ENCODE measurements at regions not wholly inside any gene's neighbourhood (a gene's known extent, or its start where the extent isn't known, plus 50 kb on each side); places are given as distances from the start of the nearest gene placed in this dataset.
"Not testable (repeated sequence)": the region's sequence is repeated elsewhere in the genome, so short reads cannot be mapped to it uniquely, and the experiment has no call there.

- Histone ChIP-seq H3K27me3 (replicated peaks in 1 of 7) (no peaks in the 10 kb centered on the region), H3K27ac (no peak overlapping the region), H3K4me3 (no peak overlapping the region), H3K9me3 (no peaks in the 10 kb centered on the region), H3K36me3 (no peaks in the 10 kb centered on the region), H3K4me1 (peaks cover 0 to 11% (median 6%) of the 10 kb centered on the region in 6 donors)
- intact Hi-C loops (cut with DNase I; ENCODE audit: low total_unique reads), result no loop called here
- 69 to 81% (median 72%) methylated on average over 3 of the region's 3 CpGs for WGBS, 5 donors
- no peak for TF ChIP-seq POLR2AphosphoS5 (IDR thresholded peaks at IDR 0.05)
- TF ChIP-seq POLR2A (IDR thresholded peaks at IDR 0.05), result no peak
- no peak for DNase-seq
These were observed 53.7 kb upstream of the ANKH start for GRCh38 chr5:14925326-14925725.

DNA sequence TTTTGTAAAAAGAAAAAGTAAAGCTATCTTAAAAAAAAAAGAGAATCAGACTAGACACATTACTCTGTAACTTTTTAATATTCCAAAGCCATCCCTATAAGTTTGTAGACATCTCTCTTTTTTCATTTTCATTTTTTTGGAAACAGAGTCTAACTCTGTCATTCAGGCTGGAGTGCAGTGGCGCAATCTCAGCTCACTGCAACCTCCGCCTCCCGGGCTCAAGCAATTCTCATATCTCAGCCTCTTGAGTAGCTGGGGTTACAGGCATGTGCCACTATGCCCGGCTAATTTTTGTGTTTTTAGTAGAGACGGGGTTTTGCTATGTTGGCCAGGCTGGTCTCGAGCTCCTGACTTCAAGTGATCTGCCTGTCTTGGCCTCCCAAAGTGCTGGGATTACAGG lies 51.4 kb upstream of the ANKH start:
- DNase-seq; H3K36me3 ChIP-seq; intact Hi-C loops (cut with DNase I; ENCODE audit: low total_unique reads); H3K9me3 ChIP-seq; H3K27me3 ChIP-seq (replicated peaks in 1 of 7); H3K27ac ChIP-seq; H3K4me3 ChIP-seq: not testable (repeated sequence)
- H3K4me1 ChIP-seq, result peaks cover 0 to 11% (median 6%) of the 10 kb centered on the region in 6 donors
- WGBS, 5 donors, result 80 to 92% (median 91%) methylated on average over 6 of the region's 6 CpGs

DNA sequence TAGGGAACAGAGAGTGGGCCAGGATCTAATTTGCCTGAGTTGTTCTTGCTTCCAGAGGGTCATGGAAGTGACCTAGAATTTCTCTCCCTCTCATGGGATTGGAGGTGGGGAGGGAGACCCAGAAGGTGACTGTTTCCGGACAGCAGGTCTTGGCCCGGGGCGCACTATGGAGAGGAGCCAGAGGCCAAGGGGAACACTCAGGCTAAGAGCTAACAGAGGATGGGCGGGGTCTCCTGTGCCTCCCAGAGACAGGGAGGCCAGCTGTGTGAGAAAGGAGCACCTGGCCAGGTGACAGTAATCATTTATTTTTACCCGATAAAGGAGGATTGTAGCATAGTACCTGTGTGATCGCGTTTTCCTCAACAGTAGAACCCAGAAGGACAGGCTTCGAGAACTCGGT lies 50.9 kb upstream of the ANKH start:
- Histone ChIP-seq H3K9me3 (no peaks in the 10 kb centered on the region), H3K27ac (no peak overlapping the region), H3K4me3 (no peak overlapping the region), H3K27me3 (replicated peaks in 1 of 7) (no peaks in the 10 kb centered on the region), H3K4me1 (peaks cover 0 to 11% (median 6%) of the 10 kb centered on the region in 6 donors), H3K36me3 (no peaks in the 10 kb centered on the region)
- TF ChIP-seq POLR2A (IDR thresholded peaks at IDR 0.05), result no peak
- intact Hi-C loops (cut with DNase I; ENCODE audit: low total_unique reads), result no loop called here
- DNase-seq, result no peak
- WGBS, 5 donors, result 74 to 86% (median 81%) methylated on average over 9 of the region's 9 CpGs

Small RNA genes lying in the stretch of these regions (small RNA-seq; reads per million reads assigned to genes)
- gene RF00096, result 0 reads per million in 4 donors

Measured in spleen (tissue), 11 donors.